GM18861 (cell line): ENCODE measurements at regions not wholly inside any gene's neighbourhood (a gene's known extent, or its start where the extent isn't known, plus 50 kb on each side); places are given as distances from the start of the nearest gene placed in this dataset.

Experiments
- ATAC-seq: cut with Tn5 transposase; IDR thresholded peaks from one replicate; pipeline ENCODE4 v1.9.1; 2021; ENCODE audit not compliant: unreplicated experiment

DNA sequence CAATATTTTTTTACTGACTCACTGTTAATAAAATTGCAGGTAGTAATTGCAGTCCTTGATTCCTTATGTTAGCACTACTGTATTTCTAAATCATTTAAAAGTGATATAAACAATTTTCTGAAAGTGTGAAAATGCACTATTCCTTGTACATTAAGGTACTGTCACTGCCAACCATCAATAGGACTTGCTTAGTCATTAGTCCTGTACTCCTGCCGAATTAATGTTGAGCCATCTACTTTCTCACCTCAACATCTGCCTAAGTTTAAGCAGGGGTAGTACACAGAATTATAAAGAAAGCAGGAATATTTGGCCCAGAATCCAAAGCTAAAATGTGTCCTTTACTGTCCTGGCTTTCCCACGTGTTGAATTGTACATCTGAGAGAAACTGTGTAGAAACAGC lies 87.0 kb upstream of the TRPC3 start:
- no peak for ATAC-seq

DNA sequence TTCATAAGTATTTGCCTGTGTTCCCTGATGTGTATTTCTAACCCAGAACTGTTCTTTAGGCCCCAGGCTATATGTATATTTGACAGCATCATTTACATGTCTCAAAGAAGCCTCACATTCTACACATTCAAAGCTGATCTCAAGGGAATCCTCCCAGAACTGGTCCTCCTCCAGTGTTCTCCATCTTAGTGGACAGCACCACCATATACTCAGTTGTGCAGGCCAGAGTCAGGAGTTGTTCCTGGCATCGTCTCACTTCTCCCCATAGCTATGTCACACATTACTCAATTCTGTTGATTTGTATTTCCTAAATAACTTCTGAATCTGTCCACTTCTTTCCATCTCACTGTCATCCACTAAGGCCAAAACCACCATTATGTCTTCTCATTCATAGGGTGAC lies 82.8 kb upstream of the TRPC3 start:
- no peak for ATAC-seq

DNA sequence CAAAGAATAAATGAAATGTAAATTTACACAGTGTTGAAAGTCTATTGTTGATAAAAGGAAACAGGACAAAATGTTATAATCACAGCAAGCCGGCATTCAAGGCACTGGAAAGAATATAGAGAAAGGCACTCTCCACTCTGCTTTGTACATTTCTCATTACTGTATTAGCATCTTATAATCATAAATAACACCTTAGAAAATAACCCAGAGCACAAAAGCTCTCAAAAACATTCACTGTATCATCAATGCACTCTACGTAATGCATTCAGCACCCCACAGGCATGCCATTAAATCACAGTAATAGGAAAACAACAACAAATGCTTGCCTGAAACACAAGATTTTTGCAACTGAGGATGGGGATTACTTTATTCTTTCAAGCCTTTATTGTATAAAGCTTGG lies 75.3 kb upstream of the TRPC3 start:
- ATAC-seq: no peak

DNA sequence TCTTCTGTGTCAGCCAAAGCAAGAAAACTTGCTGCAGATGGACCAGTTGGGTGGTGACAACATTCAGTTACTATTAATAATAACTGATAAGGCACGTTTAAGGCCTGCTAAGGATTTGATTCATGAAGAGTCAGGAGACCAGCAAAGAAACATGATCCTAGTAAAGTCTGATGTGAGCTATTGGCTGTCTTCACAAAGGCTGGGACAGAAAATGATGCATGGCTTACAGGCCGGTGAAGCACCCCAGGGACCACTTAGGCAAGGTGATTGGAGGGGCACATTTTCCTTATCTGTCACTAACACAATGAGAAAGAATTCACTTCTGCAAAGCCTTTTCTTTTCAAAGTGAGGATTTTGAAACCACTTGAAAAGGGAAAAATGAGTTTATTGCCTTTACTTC lies 65.4 kb upstream of the TRPC3 start:
- no peak for ATAC-seq

DNA sequence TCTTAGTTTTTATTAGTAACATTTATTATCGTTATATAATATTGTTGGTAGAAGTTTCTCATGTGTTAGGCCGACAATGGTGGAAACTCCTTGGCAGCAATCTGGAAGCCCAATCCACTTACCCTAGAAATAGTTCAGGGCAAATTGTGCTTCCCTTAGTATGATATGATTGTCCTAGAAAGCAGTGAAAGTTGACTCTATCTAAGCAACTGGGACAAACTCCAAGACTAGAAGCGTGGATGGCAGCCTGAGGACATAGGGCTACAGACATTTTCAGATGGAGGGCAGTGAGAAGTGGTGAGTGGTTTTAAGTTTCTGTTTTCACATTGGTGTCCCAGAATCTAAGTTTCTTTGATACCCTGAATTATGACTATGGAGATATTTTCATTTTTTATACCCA lies 63.3 kb upstream of the TRPC3 start:
- no peak for ATAC-seq

DNA sequence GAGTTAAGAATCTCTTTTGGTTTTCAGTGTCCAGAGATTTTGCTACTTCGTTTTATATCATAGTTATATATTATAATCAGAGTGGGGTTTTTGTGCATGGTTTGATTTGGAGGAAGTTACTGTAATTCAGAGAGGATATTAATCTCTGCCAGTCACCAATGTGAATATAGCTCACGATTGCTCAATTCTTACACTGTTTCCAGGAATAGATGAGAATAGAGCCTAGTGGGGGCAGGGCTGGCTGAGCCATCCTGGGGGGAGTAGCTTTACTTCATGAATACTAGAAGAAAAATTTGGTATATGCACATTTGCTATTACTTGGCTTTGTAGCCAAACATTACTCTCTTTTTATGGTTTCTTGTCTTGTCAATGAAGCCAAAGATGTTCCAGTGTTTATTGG lies 60.9 kb upstream of the TRPC3 start:
- no peak for ATAC-seq

DNA sequence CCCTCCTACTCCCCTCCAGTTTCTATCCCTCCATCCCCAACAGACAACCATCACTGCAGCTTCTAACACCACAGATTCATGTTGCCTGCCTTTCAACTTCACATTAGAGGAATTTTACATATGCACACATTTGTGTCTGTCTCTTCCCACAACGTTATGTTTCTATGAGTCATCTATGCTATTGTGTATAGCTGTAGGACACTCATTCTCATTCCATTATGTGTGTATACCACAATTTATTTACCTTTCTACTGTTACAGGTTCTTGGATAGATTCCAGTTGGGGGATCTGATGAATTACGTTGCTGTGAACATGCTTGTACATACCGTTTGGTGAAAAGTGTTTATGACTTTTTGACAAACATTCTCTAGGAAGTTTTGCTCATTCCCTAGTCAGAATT lies 58.8 kb upstream of the TRPC3 start:
- no peak for ATAC-seq

DNA sequence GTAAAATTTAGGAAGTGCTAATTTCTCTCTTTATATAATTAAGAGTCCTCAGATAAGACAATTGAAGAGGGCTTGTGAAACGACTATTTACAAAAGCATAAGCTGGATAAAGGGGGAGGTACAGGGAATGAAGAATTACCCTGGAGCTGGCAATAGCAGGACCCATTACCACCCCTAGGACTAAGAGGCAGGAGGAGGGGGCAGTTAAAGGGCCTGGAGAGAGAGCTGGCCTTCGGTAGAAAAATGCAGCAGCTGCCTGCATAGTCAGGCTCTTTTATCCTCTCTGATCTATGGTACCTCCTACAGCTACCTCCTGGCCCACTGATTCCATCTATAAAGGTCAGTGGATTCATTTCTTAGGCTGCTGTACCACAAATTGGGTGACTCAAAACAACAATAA lies 57.7 kb upstream of the TRPC3 start:
- no peak for ATAC-seq

DNA sequence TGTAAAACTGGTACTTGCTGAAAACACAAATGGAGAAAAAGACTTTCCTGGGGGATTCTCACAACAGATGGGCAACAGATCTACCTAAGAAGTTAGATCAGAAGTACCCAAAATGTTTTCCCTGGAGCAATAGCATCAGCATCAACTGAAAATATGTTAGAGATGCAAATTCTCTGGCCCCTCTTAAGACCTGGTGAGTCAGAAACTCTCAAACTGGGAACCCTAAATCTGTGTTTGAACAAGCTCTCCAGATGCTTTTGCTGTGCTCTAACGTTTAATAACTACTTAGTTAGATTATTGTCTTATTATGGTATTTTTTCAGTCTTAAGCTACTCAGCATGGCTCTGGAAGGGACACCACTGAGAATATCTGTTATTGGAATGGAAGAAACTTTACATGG lies 55.2 kb upstream of the TRPC3 start:
- no peak for ATAC-seq

DNA sequence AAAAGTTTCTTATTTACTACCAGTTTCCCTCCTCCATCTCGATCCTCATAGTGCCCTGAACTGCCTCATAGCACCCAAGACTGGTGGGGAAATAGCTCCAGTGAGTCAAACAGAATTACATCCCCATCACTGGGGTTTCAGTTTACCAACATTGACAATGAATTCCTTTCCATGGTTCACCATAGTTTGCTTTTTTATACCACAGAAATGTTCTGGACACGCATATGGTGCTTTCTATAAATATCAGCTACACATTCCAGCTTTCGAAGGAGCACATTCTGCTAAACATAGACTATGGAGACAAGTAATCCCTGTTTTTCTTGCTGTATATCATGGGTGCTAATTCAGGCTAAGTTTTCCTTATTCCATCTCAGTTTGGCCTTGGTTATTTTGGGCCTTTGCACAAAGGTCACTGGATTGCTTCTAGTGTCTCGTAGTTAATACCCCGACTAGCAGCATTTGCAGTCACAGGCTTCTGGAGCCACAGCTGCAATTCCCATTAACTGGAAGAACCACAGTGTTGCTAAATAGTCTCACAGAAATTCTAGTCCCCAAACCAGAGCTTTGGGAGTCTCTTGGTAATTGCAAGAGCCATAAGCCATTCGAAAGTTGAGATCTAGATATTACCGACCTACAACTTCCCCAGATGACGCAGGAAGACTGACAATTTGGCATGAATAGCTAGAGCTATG lies 53.4 kb upstream of the TRPC3 start:
- ATAC-seq: no peak

DNA sequence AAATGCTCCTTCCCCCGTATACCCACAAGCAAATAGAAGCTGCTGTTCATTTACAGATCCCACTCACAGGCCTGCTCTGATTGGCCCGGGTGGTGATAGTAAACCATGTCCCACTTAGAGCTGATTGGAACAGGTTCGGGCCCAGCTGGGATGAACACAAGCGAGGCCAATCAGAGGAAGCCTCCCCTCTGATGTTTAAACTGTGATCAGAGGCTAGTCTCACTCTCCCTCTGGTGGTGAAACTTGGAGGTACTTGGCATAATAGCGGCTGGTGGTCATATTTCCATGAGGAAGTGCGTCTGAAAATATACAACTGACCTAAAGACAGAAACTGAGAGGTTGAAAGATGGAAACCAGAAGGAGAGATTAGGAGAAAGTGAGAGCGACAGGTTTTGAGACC lies 51.5 kb upstream of the TRPC3 start:
- ATAC-seq: peak; percentile 83
